Astrocyte of the cerebellum (primary cell): ENCODE measurements at regions not wholly inside any gene's neighbourhood (a gene's known extent, or its start where the extent isn't known, plus 50 kb on each side); places are given as distances from the start of the nearest gene placed in this dataset.

Experiments used
- DNase-seq: peaks from one replicate; pipeline ENCODE4 v3.0.0-alpha.2; 2011; ENCODE audit warnings: low read depth
- H3K4me3 ChIP-seq: 2 replicates; pipeline ENCODE4 v1.5.1; 2011; ENCODE audit warnings: mild to moderate bottlenecking, low read depth, low read length, moderate library complexity
- in situ Hi-C: cut with HindIII; loops from 2 replicates; pipeline ENCODE4 v1.10.0; 2017; ENCODE audit warnings: low sequenced_read_pairs
- TF ChIP-seq, protein P1 (sequence below): IDR thresholded peaks from 2 replicates; pipeline ENCODE4 v1.5.1; 2012; ENCODE audit warnings: low read length, low read depth, moderate library complexity, mild to moderate bottlenecking; ENCODE audit errors: missing control alignments

- TF ChIP-seq, protein P1, sequence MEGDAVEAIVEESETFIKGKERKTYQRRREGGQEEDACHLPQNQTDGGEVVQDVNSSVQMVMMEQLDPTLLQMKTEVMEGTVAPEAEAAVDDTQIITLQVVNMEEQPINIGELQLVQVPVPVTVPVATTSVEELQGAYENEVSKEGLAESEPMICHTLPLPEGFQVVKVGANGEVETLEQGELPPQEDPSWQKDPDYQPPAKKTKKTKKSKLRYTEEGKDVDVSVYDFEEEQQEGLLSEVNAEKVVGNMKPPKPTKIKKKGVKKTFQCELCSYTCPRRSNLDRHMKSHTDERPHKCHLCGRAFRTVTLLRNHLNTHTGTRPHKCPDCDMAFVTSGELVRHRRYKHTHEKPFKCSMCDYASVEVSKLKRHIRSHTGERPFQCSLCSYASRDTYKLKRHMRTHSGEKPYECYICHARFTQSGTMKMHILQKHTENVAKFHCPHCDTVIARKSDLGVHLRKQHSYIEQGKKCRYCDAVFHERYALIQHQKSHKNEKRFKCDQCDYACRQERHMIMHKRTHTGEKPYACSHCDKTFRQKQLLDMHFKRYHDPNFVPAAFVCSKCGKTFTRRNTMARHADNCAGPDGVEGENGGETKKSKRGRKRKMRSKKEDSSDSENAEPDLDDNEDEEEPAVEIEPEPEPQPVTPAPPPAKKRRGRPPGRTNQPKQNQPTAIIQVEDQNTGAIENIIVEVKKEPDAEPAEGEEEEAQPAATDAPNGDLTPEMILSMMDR: no peak
- no peak for DNase-seq
- H3K4me3 ChIP-seq: no peak overlapping the region
- in situ Hi-C loops: no loop called here
Observed at GRCh38 chr7:130877236-130877990, 143.4 kb upstream of the KLF14 start.

- TF ChIP-seq, protein P1: no peak
- no peak overlapping the region for H3K4me3 ChIP-seq
- no peak for DNase-seq
- in situ Hi-C loops: no loop called here
Observed at GRCh38 chr7:130877991-130878305, 143.9 kb upstream of the KLF14 start.

DNA sequence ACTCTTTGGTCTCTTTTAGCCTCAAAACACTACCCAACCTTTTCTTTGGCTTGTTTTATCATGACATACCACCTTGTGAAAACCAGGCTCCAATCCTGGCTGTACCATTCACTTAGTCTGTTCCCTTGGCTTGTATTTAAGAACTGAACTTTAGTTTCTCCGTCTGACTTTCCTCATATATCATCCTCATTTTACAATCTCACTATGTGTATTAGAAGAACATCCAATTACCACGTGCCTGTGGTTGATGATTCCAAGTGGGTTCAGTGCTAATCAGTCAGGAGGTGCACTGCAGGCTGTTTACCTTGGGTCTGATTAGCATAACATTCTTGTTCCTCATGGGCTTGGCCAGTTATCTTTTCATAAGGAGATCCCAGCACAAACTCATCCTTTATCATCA lies 144.8 kb upstream of the KLF14 start:
- in situ Hi-C loops: no loop called here
- no peak overlapping the region for H3K4me3 ChIP-seq
- TF ChIP-seq, protein P1: no peak
- no peak for DNase-seq

GRCh38 chr7:130879191-130879590 lies 145.2 kb upstream of the KLF14 start:
- TF ChIP-seq, protein P1: no peak
- H3K4me3 ChIP-seq: no peak overlapping the region
- DNase-seq: no peak
- in situ Hi-C loops: no loop called here

DNA sequence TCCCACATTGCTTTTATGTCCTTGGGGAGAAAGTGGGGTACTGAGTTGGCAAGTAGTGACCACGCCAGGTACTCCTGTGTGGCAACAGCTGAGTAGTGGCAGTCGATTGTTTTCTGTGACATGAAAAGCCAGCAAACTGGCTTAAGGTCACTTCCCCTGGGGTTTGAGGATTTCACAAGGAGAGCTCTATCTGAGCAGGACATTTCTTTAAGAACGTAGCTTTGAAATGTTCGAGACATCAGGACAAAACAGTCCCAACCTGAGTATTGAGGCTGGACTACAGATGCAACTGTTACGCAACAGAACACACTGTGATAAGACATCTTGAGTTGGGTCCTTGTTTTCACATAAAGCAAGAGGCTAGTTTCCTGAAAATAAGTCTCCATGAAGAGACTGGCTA lies 146.7 kb upstream of the KLF14 start:
- DNase-seq: no peak
- H3K4me3 ChIP-seq: no peak overlapping the region
- TF ChIP-seq, protein P1: no peak
- in situ Hi-C loops: no loop called here

GRCh38 chr7:130881091-130881798 lies 147.2 kb upstream of the KLF14 start:
- no peak overlapping the region for H3K4me3 ChIP-seq
- in situ Hi-C loops: no loop called here
- no peak for DNase-seq
- TF ChIP-seq, protein P1: no peak
